ENCODE measurements at regions not wholly inside any gene's neighbourhood (a gene's known extent, or its start where the extent isn't known, plus 50 kb on each side); places are given as distances from the start of the nearest gene placed in this dataset.

- TF ChIP-seq POLR2A (IDR thresholded peaks at IDR 0.05) = no peak
- TF ChIP-seq CTCF (IDR thresholded peaks at IDR 0.05) = no peak
Measured at GRCh38 chr13:106683179-106683578, 115.2 kb upstream of the ARGLU1 start.
